Gastroesophageal sphincter (tissue), 3 donors: ENCODE measurements at regions not wholly inside any gene's neighbourhood (a gene's known extent, or its start where the extent isn't known, plus 50 kb on each side); places are given as distances from the start of the nearest gene placed in this dataset.

Experiments
- EP300 ChIP-seq: sonication (generic); formaldehyde crosslinking; IDR thresholded peaks from one replicate; pipeline ENCODE4 v1.6.1; 2017; ENCODE audit warnings: antibody characterized with exemption, mild to moderate bottlenecking
- POLR2A ChIP-seq, 2 donors: fragments of 450-650 bp; IDR thresholded peaks; one replicate each; pipeline ENCODE4 v1.6.1; 2017; ENCODE audit warnings: antibody characterized with exemption in 2 of 2, mild to moderate bottlenecking in 2 of 2, moderate library complexity in 1 of 2
- POLR2AphosphoS5 ChIP-seq: sonication (generic); formaldehyde crosslinking; IDR thresholded peaks from one replicate; pipeline ENCODE4 v1.6.1; 2017; ENCODE audit warnings: antibody characterized with exemption
- TF ChIP-seq, protein P1 (sequence below), 4 experiments: fragments of 200-600 bp in 2 of 4; fragments of 450-650 bp in 2 of 4; sonication (generic) in 1 of 4; IDR thresholded peaks; one replicate each; pipeline ENCODE4 v1.5.1; 2017 to 2019; ENCODE audit warnings: antibody characterized with exemption in 4 of 4, mild to moderate bottlenecking in 2 of 4, moderate library complexity in 2 of 4

DNA sequence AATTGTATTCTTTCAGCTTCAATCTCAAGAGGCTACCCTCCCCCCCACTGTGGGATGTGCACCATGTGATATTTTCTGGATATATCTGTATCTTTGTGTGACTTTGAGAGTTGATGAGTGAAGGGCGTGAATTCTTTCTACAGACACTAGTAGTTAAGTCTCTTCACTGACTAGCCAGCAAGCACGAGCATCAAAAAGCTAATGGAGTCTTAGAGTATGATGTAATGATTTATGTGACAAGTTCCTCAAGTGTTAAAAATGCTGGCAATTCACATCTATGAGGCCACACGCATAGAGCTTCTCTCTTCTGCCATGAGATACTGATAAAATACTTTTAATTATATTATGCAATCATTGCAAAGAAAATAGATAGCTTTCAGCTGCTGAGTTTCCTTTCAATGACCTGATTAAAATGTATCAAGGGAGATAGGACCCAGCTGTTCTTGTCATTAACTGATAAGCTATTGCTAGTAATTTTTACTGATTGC, 304.8 kb downstream of the TRIB2 start:
- TF ChIP-seq, protein P1, sequence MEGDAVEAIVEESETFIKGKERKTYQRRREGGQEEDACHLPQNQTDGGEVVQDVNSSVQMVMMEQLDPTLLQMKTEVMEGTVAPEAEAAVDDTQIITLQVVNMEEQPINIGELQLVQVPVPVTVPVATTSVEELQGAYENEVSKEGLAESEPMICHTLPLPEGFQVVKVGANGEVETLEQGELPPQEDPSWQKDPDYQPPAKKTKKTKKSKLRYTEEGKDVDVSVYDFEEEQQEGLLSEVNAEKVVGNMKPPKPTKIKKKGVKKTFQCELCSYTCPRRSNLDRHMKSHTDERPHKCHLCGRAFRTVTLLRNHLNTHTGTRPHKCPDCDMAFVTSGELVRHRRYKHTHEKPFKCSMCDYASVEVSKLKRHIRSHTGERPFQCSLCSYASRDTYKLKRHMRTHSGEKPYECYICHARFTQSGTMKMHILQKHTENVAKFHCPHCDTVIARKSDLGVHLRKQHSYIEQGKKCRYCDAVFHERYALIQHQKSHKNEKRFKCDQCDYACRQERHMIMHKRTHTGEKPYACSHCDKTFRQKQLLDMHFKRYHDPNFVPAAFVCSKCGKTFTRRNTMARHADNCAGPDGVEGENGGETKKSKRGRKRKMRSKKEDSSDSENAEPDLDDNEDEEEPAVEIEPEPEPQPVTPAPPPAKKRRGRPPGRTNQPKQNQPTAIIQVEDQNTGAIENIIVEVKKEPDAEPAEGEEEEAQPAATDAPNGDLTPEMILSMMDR (IDR thresholded peaks at IDR 0.05), result no peak
- TF ChIP-seq POLR2A (IDR thresholded peaks at IDR 0.05), result no peak
- no peak for TF ChIP-seq EP300
- no peak for TF ChIP-seq POLR2AphosphoS5
